M059J (cell line): ENCODE measurements at regions not wholly inside any gene's neighbourhood (a gene's known extent, or its start where the extent isn't known, plus 50 kb on each side); places are given as distances from the start of the nearest gene placed in this dataset.
A peak's percentile ranks its signal among the peaks of the same experiment; 100 is the strongest.
"Not testable (repeated sequence)": the region's sequence is repeated elsewhere in the genome, so short reads cannot be mapped to it uniquely, and the experiment has no call there.

Experiments
- DNase-seq: peaks from one replicate; pipeline ENCODE4 v3.0.0-alpha.2; 2012; ENCODE audit warnings: low read depth

DNA sequence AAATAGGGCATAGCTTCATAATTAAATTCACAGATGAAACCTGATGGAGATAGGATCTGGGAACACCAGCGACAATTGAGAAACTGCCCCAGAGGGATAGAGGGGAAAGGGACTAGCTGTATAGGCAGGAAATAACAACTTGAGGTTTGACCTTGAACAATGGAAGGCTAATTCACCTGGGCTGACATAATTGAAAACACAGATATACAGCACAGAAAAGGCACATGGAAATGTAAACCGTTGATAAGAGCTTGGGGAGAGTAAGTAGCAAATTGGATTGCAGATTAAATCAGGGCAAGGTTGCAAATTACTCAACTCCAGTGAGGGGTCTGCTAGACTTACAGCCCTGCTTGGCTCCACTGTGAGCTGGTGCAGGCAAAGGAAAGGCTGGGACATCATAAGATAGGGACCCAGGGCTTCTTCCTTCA, 246.7 kb downstream of the DLEU7 start:
- DNase-seq, result no peak

DNA sequence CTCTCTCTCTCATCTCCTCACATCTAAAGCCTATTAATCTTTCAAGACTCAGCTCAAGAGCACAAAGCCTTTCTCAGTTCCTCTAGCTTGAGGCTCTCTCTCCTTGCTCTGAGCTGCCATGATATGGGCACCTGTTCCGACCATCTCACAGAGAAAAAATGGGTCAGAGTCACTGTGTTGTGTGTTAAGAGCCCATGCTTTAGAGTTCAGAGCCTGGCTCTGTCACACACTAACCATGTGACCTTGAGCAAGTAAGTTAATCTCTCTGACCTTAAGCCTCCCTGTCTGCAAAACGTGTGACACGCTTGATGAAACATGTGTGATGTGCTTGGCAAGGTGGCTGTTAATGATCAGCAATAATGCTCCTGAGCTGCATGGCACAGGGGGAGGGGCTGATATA, 245.2 kb downstream of the DLEU7 start:
- no peak for DNase-seq

DNA sequence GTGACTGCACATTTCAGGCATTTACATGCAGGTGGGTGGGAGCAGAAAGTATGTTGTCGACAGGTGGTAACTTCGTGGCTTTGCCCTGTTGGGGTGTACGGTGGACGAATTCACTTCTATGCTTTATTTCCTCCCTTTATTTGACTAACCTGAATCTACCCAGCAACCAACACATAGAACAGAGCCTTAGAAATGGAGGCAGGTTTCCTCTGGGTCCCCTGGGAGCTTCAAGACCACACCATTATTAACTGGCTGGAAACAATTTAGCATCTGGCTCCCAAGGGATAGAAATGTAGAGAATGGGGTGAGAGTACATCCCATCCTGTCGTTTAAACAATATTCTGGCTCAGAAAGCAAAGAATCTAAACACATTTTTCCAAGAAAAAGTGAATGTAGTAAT, 244.4 kb downstream of the DLEU7 start:
- no peak for DNase-seq

DNA sequence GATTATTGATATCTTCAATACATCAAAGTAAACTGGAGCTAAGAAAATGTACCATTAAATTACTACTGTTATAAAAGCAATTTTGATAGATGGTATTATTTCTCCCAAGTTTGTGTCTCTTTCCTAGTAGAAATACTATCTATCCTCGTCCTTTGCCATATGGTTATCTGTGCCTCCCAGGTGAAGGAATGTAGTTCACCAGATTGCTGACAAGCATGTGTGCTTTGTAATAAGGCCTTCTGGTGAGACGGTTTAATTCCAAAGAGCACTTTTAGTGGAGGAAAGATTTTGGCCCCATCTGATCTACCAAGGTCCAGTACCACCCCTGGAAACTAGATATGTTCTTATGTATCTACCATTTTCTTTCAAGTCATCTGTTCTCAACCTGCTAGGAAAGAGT, 243.6 kb downstream of the DLEU7 start:
- DNase-seq, result no peak

DNA sequence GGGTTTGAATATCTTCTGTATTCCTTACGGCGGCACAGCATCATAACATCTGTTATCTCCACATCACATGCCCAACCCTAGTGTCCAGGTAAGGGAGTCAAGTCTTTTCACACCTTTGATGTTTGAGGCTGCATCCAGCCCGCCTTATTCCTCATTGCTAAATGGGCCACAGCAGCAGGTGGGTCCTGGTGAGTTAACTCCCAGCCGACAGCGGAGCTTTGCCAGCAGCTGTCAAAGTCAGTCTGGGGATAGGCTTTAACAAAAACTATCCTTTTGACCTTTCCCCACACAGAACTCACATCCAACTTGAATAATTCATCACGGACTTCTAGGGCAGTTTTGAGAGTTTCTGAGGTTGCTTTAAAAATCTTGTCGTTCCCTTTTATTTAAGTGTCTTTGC, 235.1 kb downstream of the DLEU7 start:
- DNase-seq, result no peak

DNA sequence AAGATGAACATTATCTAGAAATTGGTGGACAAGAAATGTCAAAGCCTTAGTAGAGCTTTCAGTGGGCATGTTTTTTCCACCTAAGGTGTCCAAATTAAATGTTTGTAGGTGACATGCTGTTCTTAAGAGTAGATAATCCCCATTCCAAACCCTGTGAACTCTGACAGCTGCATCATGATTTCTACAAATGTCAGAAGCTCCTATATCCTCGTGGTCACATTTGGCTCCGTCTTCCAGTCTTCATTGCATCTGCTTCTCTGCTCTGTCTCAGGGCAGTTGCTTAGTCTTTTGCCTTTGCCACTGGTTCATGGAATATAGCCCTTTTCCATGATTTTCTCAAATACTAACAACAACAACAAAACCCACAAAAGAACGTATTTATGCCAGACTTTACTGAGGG, 234.5 kb downstream of the DLEU7 start:
- DNase-seq, result no peak

DNA sequence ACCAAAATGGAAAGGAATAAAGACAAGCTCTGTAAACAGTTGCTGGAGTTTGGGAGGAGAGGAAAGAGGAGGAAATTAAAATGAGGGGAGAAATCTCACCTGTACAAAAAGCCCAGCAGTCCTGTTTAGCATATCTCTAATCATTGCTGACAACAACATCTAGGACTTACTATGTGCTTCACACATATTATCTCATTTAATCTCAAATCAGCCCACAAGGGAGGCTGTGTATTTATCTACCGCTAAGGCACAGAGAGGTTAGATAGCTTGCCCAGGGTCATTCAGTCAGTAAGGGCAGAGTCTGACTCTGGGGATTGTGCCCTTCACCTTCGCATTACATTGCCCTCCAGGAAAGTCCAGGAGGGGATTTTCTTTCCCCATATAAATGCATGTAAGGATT, 233.3 kb downstream of the DLEU7 start:
- DNase-seq, result no peak

DNA sequence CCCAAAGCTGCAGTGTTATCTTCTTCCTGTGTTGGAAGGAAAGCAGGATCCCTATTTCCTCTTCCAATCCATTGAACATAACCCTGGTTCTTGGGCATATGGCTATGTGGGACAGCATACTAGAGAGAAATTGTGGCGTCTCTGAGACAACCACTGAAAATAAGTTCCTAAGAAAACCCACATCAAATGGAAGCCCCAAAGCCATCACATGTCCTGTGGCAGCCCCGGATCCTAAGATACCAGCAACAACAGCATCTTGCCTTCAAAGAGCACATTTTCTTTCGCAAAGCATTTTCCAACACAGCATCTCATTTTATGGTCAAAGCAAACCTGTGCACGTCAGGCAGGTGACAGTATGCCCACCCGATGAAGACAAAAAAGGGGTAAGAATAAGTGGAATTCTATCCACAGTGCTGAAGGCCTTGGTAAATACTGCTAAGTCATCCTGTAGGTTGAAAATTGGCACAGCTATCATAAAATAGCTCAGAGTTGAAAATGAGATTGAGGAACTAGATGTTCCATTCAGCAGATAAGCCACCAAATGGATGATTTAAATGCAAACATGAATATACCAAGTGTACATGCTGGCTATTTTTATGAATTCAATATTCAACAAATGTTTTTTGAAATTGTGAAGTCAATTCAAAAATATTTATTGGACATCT, 232.2 kb downstream of the DLEU7 start:
- no peak for DNase-seq

DNA sequence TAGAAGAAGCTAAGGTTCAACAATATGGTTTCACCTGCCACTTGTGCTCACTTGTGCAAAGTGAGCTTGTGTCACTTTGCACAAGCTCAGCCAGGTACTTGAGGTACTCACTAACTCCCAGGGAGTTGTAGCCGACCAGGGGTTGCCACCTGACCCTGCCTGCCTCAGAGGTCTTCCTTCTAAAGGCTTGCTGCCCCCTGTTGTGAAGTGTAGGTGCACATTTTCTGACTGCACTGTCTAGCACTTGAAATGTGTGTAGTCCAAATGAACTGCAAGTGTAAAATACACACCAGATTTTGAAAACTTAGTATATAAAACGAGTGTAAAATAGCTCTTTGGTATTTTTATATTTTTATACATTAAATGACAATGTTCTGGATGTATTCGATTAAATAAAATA, 230.8 kb downstream of the DLEU7 start:
- no peak for DNase-seq

DNA sequence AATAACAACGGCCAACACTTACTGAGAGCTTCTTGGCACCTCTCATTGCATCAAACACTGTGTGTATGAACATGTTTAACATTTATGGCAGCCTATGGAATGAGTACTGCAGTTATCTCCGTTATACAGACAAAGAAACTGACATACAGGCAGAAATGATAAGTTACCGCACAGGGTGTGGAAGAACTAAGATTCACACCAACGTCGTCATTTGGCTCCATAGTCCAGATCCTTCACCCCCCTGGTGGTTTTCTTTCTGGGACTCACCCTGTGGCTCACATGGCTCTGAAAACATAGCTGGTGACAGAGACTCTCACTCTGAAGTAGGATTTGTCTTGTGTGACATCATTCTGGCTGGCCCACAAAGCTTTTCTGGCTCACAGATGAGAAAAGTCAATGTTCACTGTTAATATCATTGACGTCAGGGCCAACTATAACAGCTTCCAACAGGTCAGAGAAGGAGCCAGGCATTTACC, 230.1 kb downstream of the DLEU7 start:
- no peak for DNase-seq

DNA sequence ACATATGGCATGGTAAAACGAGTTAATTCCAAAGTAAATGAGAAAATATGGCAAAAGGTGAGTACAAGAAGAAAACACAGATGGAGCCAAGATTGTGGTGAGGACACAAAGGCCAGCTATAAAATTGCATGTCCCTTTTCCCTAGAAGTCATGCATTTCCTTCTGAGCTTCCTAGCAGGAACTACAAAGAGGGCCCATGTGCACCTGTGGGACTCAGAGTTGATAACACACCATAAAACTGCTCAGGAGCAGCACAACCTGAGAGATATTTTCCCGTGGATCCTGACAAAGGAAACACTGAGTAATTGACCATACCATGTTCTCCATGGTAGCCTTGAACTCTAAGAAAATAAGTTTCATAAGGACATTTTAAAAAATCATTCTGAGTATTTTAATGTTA, 228.3 kb downstream of the DLEU7 start:
- DNase-seq, result no peak

DNA sequence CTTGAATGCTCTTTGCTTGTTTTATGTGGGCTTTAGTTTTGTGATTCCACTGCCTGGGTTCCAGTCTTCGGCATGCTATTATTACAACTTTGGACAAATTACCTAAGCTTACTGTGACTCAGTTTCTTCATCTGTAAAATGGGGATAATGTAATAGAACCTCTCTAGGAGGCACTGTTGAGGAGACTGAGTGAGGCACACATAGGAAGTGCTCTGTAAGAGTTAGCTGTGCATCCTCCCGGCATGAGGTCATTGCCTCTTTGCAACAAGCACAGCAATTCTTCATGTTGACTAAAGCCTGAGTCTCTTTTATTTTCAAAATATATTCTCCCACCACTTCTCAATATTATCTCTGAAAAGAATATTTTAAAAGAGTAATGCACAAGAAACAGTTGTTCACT, 227.4 kb downstream of the DLEU7 start:
- DNase-seq, result peak; percentile 45

DNA sequence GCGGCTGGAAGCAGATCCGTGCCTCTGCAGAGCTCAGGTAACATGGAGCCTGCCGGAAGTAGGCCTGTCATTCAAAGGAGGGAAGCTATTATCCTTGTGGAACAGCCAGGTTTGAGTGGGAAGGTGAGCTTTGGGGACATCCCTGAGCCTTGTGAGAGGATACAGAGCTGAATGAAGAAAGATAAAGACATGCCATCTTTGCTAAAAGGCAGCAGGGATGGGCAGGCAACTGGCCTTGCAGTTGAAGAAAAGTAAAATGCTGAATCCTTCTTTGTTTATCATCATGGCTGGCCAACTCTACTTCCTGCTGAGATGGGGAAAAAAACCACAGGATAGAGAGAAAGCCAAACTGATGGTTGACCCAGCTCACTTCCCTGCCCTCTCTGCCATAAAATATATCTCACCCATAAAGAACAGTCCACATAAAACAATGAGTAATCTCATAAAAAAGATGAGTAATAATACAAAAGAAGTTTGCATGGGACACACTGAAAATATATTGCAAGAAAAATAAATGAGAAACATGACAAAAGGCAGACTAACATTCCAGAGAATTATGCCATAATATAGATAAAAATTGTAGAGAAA, 226.3 kb downstream of the DLEU7 start:
- DNase-seq, result peak; percentile 93

DNA sequence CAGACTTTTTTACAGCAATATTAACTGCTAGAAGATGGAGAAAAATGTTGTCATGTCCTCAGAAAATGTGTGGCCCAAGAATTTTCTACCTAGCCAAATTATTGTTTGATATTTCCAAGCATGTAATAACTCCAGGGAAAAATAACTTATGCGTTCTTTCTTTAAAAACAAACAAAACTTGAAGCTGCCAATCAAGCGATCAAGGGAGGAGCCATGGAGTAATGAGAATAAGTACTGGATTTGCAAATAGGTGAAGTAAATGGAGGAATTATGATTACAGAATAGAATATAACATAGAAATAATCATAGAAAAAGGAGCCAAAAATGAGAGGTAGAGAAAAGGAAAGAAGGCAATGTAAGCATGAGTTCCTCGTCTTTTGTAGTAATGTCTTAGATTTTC, 225.3 kb downstream of the DLEU7 start:
- no peak for DNase-seq

DNA sequence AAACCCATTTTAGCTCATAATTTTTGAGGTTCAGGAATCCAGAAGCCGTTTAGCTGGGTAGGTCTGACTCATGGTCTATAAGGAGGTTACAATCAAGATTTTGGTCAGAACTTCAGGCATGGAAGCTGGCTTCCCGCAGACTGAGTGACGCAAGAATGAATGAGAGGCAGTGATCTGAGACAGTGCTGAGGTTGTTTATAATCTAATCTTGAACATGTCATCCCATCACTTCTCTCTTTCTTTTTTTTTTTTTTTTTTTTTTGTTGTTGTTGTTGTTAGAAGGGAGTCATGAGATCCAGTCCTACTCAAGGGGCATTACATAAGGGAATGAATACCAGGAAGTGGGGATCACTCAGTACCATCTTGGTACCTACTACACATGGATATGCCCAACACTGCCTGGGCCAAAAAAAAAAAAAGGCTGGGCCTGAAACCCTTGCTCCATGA, 217.4 kb downstream of the DLEU7 start:
- peak; percentile 94 for DNase-seq

DNA sequence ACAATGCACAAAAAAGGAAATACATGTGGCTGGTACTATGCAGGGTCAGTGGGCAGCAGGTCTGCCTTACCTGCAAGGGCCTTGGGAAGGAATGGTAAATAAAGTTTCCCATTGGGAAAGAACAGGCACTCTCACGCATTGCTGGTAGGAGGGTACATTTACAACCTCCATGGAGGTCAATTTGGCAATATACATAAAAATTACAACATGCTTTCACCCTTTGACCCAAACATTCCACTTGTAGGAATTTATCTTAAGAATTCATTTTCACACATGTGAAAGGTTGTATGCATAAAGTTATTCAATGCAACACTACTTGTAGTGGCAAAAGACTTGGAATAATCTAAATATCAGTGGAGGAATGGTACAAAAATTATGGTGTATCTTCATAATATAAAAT, 216.4 kb downstream of the DLEU7 start:
- no peak for DNase-seq

DNA sequence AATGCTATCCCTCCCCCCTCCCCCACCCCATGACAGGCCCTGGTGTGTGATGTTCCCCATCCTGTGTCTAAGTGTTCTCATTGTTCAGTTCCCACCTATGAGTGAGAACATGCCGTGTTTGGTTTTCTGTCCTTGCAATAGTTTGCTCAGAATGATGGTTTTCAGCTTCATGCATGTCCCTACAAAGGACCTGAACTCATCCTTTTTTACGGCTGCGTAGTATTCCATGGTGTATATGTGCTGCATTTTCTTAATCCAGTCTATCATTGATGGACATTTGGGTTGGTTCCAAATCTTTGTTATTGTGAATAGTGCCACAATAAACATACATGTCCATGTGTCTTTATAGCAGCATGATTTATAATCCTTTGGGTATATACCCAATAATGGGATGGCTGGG, 215.0 kb downstream of the DLEU7 start:
- DNase-seq, result not testable (repeated sequence)

DNA sequence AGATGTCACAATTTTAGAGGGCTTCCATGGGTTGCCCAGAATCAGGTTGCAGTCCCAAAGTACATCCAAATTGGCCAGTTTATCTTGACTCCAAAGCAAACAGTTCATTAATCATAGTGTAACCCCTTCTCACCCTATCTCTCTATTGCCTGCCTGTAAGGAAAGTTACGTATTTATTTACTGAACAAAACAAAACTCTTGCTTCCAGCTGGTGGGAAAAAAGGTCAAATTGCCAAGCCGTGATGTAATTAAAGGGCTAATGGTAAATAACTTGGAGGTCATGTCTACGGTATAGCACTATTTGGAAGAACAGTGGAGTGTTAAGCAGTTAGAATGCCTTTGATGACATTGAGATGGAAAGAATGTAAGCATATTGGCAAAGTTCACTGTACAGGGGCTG, 214.0 kb downstream of the DLEU7 start:
- DNase-seq, result no peak

DNA sequence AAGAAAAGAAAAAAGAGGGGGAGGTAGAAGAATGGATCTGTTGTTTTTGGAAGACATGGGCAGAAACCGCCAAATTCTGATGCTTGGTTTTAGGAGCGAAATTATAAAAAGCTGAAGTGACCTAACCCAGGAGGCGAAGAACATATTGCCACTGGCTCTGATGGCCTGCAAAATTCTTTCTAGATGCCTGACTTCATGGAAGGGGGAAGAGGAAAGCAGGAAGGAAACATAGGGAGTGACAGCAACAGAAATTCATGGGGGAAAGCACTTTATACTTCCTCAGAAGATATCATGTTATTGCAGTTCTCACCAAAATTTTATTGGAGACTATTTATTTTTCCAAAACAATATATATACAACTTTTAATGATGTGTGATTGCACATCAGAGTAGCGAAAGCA, 213.5 kb downstream of the DLEU7 start:
- DNase-seq, result no peak

DNA sequence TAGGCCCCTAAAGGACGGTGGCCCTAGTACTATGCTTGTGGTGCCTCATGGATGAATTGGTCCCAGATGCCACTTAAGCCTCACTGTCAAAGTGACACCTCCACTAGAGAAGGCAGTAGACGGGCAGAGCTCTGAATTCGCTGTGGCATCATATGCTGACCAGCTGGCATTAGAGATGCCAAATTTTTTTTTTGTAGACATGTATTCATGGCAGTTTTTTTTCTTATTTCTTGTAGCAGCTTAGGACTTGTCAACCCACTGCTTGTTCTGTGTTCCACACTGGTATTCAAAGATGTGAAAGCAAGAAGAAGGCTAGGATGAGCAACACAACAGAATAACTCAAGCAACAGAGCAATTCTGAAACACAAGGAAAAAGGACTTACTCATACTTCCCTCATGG, 212.5 kb downstream of the DLEU7 start:
- DNase-seq, result no peak

DNA sequence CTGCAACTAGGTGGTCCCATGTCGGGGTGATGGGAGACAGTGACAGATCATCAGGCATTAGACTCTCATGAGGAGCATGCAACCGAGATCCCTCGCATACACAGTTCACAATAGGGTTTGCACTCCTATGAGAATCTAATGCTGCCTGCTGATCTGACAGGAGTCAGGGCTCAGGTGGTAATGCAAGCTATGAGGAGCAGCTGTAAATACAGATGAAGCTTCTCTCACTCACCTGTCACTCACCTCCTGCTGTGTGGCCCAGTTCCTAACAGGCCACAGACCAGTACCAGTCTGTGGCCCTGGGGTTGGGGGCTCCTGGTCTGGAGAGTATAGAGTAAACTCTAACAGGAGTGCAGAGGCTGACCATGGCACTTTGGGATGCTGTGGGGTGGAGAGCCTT, 209.2 kb downstream of the DLEU7 start:
- no peak for DNase-seq

DNA sequence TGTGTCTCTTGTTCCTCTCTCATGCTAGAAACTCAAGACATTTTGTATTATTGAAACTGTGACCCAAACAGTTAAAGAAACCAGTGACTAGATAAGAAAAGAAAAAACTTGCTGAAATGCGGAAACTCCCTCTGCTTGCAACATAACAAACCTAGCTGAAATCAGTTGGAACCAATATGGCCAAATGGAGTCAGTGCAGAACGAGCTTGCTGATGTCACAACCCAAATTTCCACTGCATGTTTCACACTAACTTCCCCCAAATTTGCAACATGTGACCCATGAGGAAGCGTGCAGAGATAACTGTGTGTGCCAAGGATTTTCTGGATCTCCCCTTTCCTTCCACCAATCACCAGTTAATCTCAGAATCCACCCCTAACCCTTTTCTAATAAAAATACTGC, 208.0 kb downstream of the DLEU7 start:
- DNase-seq, result no peak

DNA sequence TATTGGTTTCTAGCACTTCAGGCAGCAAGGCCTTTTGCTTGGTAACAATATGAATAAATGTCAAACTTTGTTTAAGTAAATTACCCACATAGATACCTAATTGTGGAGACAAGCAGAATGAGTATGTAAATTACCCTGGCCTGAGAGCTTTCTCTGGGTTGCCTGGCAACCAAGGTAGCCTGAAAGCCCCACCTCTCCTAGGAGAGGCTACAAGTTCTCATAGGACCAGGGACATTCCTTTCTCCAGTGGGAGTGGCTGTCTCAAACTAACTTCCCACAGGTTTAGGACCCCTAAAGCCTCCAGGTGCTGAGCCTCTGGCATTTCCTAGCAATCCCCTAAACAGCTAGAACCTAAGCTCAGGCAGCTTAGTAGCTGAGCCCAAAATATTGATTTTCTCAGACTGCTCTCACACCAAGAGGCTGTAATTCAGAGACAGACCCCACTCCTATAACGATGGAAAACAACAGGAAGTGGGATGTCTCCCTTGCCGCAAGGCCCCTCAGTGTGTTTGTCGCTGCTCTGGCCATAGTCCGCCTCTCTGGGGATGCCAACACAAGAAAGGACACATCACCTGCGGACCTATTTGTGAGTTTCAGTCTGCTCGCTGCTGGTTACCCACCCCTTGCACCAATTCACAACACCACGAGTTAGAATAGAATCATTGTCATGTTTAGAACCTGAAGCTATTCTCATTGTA, 207.3 kb downstream of the DLEU7 start:
- peak; percentile 25 for DNase-seq
